Omental fat pad (tissue), 3 donors: ENCODE measurements at regions not wholly inside any gene's neighbourhood (a gene's known extent, or its start where the extent isn't known, plus 50 kb on each side); places are given as distances from the start of the nearest gene placed in this dataset.

Source experiments
- ATAC-seq: fragments of 150-250 bp; one replicate; pipeline ENCODE4 v1.9.1; 2016; ENCODE audit warnings: mild to moderate bottlenecking, moderate library complexity; ENCODE audit not compliant: low FRiP score
- DNase-seq: peaks from one replicate; pipeline ENCODE4 v3.0.0-alpha.2; 2019; ENCODE audit warnings: low spot score
- CTCF ChIP-seq, 3 donors: fragments of 450-650 bp; IDR thresholded peaks; one replicate each; pipeline ENCODE4 v1.5.1; 2016 to 2017; ENCODE audit warnings: antibody characterized with exemption in 3 of 3, mild to moderate bottlenecking in 3 of 3, moderate library complexity in 2 of 3

DNA sequence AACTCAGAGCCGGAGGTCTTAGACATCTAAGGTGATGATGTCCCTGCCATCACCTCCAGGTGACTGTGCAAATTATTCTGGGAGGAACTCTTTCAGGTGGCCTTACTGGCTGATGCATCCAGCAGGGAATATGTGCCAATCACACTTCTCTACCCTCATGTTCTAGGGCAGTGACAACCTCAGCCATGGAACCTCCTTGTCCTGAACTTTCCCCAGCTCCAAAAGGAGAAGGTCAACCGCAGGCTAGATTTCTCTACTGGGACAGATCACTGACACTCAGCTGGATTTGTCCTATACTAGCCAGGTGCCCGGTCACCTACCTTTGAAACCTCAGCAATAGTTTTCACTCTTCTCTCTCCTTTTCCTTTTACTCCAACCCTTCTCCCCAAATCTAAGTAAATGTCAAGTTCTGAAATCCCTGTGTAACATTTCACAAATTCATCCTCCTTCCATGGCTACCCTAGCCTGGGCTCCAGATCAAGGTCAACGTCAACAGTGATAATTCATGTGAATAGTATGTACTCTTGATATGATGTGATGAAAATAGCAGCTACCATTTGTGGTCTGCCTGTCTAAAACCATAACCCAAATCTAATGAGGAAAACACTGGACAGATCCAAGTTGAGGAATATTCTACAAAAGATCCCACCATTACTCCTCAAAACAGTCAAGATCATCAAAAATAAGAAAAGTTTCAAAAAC lies 115.0 kb upstream of the EGLN3 start:
- TF ChIP-seq CTCF (IDR thresholded peaks at IDR 0.05), result no peak
- DNase-seq, result no peak
- ATAC-seq, result no peak

- TF ChIP-seq CTCF (IDR thresholded peaks at IDR 0.05), result no peak
- no peak for DNase-seq
- no peak for ATAC-seq
Observed at GRCh38 chr14:34065236-34065635, 114.4 kb upstream of the EGLN3 start.

DNA sequence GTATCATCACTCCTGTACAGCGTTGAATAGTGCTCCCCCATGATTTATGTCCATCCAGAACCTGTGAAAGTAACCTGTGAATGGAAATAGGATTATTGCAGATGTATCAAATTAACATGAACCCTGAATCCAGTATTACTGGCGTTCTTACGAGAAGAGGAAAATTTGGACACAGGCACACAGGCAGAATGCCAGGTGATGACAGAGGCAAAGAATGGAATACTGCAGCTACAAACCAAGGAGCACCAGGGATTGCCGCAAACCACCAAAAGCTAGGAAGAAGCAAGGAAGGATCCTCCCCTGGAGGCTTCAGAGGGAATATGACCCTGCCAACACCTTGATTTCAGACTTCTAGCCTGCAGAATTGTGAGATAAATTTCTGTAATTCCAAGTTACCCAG lies 113.5 kb upstream of the EGLN3 start:
- TF ChIP-seq CTCF (IDR thresholded peaks at IDR 0.05), result no peak
- no peak for ATAC-seq
- no peak for DNase-seq

DNA sequence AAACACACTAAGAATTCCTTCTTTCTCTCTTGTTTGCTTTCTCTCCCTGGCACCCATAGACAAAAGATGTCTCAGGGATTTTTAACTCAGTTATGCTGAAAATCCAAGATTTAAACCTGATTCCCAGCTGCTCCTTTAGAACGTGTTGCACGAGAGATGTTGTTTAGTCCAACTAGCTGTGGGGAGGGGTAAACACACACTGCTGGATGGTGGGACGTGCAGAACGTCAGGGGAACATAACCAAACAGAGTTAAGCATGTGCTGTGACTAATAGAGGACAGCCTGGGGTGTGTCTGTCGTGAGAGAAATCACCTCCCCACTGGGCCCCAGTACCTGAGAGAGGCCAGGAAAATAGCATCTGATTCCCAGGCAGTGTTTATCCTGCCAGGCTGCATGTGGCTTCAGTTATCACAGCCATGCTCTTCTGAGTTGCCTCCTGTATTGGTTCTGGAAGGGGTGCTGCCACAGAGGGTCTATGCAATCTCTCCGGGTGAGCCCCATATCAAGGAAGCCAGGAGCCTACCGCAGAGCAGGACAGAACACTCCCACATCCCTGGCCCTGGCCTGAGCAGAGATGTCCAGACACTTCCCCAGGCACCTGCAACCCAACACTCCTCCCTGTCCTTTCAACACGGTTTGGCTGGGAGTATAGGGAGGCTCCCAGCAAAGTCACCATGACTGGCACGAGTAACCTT lies 112.7 kb upstream of the EGLN3 start:
- no peak for DNase-seq
- no peak for ATAC-seq
- TF ChIP-seq CTCF (IDR thresholded peaks at IDR 0.05), result no peak

GRCh38 chr14:34063042-34063441 lies 112.2 kb upstream of the EGLN3 start:
- TF ChIP-seq CTCF (IDR thresholded peaks at IDR 0.05), result no peak
- DNase-seq, result no peak
- no peak for ATAC-seq

DNA sequence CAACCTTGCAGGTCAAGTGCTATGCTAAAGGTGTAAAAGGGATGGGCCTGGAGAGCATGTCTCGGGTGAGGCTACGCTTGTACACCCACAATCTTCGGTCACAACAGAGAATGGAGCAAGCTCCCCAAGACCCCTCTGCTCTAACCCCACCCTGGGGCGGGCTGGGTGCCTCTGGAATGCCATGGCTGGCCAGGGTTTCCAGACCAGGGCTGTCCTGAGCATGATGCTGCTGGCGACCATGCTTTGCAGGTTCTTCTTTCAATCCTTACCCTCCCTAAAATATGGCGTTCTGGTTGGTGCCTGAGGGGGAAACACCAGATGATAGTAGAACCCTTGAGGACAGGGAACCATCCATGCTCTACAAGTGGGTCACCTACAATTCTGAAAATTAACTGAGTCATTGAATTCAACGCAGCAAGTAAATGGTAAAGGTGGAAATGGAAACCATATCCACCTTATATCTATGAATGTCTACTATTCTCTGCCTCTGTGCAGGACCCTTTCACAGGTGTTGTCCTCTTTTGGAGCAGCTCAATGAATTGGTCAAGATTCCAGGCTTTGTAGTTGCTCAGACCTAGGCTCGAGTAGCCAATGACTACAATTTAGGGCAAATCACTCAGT lies 111.6 kb upstream of the EGLN3 start:
- TF ChIP-seq CTCF (IDR thresholded peaks at IDR 0.05), result no peak
- DNase-seq (no peak), ATAC-seq (no peak)

DNA sequence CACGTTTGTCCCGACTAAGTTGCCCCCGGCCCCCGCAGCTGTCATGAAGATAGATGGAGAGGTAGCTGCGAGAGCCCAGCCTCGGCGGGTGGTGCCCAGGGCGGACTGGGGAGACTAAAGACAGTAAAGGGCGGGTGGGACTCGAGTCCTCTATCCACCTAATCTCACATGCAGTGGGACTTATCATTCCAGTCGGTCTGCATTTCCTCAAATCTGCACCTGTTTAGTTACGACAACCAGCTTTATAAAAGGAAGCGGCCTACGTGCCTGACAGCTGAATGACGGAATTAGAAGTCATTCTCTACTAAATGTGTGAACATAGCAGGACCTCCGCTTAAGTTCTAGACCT lies 109.8 kb upstream of the EGLN3 start:
- ATAC-seq (peak; percentile 17), DNase-seq (no peak)
- no peak for TF ChIP-seq CTCF (IDR thresholded peaks at IDR 0.05)
